ENCODE measurements at regions not wholly inside any gene's neighbourhood (a gene's known extent, or its start where the extent isn't known, plus 50 kb on each side); places are given as distances from the start of the nearest gene placed in this dataset.

- no peaks in the 10 kb centered on the region for H3K9me3 ChIP-seq
- TF ChIP-seq POLR2A (IDR thresholded peaks at IDR 0.05) = no peak
- TF ChIP-seq CTCF (IDR thresholded peaks at IDR 0.05) = no peak
- no peaks in the 10 kb centered on the region for H3K27me3 ChIP-seq
- no peaks in the 10 kb centered on the region for H3K36me3 ChIP-seq (ENCODE audit: low read depth, missing control alignments)
- WGBS, 2 donors = 93 to 96% methylated on average over 7 of the region's 7 CpGs
- DNase-seq = no peak
- H3K4me3 ChIP-seq = no peak overlapping the region
- H3K27ac ChIP-seq = no peak overlapping the region
- H3K4me1 ChIP-seq = no peaks in the 10 kb centered on the region
- intact Hi-C loops (cut with DNase I; ENCODE audit: low total_unique reads) = no loop called here
Observed at GRCh38 chr11:115557681-115558080, 53.5 kb upstream of the CADM1 start.

DNA sequence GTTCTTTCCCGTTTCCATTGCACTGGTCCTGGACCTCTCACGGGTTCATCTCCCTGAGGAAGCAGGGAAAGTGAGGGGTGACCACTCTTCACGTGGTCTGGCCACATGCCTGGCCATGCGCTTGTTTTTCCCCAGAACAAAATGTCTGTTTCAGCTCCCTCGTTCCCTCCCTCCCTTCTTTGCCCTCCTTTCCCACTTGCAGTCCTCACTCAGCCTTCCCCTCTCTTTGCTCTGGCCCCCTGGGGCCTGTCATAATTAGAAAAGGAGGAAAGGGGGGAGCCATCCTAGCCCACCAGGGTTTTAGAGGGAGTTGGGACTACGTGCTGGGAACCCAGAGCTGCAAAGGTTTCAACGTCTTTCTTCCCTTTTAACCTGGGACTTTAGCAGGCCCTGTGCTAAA, 52.8 kb upstream of the CADM1 start:
- Histone ChIP-seq H3K4me1 (no peaks in the 10 kb centered on the region), H3K4me3 (no peak overlapping the region), H3K9me3 (no peaks in the 10 kb centered on the region), H3K27ac (no peak overlapping the region), H3K27me3 (no peaks in the 10 kb centered on the region), H3K36me3 (ENCODE audit: low read depth, missing control alignments) (no peaks in the 10 kb centered on the region)
- intact Hi-C loops (cut with DNase I; ENCODE audit: low total_unique reads) = no loop called here
- WGBS, 2 donors = 81 to 82% methylated on average over 7 of the region's 7 CpGs
- TF ChIP-seq CTCF (IDR thresholded peaks at IDR 0.05) (no peak), POLR2A (IDR thresholded peaks at IDR 0.05) (no peak)
- no peak for DNase-seq

DNA sequence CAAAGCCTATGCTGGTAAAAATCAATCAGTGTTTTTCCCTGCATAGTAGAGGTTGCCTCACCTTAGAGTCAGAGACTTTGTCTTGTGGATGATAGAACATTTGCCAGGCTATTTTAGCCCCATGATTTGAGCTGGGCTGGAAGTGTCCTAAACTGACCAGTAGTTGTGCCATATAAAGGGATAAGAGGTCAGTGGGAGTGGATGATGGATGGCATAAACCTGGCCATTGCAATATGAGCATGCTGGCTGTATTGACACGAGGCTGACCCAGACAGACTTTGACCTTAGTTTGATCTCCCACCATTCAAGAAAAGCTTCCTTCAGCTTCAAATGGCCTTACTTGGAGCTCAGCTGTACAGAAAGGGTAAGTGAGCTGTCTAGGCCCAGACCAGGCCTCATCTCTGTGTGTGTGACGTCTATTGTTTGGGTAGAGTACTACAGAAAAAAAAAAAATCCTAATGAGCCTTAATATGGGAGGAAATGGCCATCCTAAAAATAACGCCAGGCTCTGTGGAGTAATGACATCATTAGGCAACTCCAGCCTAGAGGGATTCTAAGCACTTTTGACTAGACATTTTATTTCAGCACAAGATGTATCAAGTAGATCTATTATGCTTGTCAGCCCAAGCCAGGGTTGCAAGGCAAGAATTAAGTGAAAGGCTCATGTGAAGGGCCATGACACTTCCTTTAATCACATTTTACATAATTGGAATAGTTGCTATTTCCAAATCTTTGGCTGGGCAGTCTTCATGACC, 51.3 kb upstream of the CADM1 start:
- no peak overlapping the region for H3K4me3 ChIP-seq
- H3K9me3 ChIP-seq = no peaks in the 10 kb centered on the region
- no peak overlapping the region for H3K27ac ChIP-seq
- no peaks in the 10 kb centered on the region for H3K36me3 ChIP-seq (ENCODE audit: low read depth, missing control alignments)
- DNase-seq = no peak
- TF ChIP-seq POLR2A (IDR thresholded peaks at IDR 0.05) = no peak
- TF ChIP-seq CTCF (IDR thresholded peaks at IDR 0.05) = no peak
- WGBS, 2 donors = 73 to 84% methylated on average over 3 of the region's 3 CpGs
- H3K27me3 ChIP-seq = no peaks in the 10 kb centered on the region
- no peaks in the 10 kb centered on the region for H3K4me1 ChIP-seq
- intact Hi-C loops (cut with DNase I; ENCODE audit: low total_unique reads) = no loop called here

Small RNA genes lying in the stretch of these regions (small RNA-seq; reads per million reads assigned to genes)
- gene AP000770.2 (0 reads per million in 2 donors), gene RF01210 (0 reads per million in 2 donors), gene RPL12P46 (0 reads per million in 2 donors)
